HL-60 (cell line): ENCODE measurements at regions not wholly inside any gene's neighbourhood (a gene's known extent, or its start where the extent isn't known, plus 50 kb on each side); places are given as distances from the start of the nearest gene placed in this dataset.

Experiments
- CTCF ChIP-seq: IDR thresholded peaks from one replicate; pipeline ENCODE4 v1.5.1; 2011; ENCODE audit warnings: low read length, control low read depth, inconsistent platforms; ENCODE audit not compliant: insufficient read depth
- GABPA ChIP-seq: IDR thresholded peaks from 2 replicates; pipeline ENCODE4 v1.6.1; 2012; ENCODE audit warnings: low read depth
- POLR2AphosphoS5 ChIP-seq: IDR thresholded peaks from 2 replicates; pipeline ENCODE4 v1.6.1; 2012; ENCODE audit warnings: low read depth
- SPI1 ChIP-seq: IDR thresholded peaks from 2 replicates; pipeline ENCODE4 v1.6.1; 2012; ENCODE audit warnings: low read depth, mild to moderate bottlenecking, borderline replicate concordance
- TF ChIP-seq, protein P1 (sequence below): IDR thresholded peaks from 2 replicates; pipeline ENCODE4 v1.6.1; 2012; ENCODE audit warnings: low read depth; ENCODE audit not compliant: insufficient replicate concordance

- no peak for TF ChIP-seq POLR2AphosphoS5
- no peak for TF ChIP-seq CTCF
- TF ChIP-seq, protein P1, sequence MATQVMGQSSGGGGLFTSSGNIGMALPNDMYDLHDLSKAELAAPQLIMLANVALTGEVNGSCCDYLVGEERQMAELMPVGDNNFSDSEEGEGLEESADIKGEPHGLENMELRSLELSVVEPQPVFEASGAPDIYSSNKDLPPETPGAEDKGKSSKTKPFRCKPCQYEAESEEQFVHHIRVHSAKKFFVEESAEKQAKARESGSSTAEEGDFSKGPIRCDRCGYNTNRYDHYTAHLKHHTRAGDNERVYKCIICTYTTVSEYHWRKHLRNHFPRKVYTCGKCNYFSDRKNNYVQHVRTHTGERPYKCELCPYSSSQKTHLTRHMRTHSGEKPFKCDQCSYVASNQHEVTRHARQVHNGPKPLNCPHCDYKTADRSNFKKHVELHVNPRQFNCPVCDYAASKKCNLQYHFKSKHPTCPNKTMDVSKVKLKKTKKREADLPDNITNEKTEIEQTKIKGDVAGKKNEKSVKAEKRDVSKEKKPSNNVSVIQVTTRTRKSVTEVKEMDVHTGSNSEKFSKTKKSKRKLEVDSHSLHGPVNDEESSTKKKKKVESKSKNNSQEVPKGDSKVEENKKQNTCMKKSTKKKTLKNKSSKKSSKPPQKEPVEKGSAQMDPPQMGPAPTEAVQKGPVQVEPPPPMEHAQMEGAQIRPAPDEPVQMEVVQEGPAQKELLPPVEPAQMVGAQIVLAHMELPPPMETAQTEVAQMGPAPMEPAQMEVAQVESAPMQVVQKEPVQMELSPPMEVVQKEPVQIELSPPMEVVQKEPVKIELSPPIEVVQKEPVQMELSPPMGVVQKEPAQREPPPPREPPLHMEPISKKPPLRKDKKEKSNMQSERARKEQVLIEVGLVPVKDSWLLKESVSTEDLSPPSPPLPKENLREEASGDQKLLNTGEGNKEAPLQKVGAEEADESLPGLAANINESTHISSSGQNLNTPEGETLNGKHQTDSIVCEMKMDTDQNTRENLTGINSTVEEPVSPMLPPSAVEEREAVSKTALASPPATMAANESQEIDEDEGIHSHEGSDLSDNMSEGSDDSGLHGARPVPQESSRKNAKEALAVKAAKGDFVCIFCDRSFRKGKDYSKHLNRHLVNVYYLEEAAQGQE = no peak
- no peak for TF ChIP-seq GABPA
- no peak for TF ChIP-seq SPI1
Observed at GRCh38 chr4:164524789-164525188, 229.1 kb upstream of the SMIM31 start.
